MM.1S (cell line): ENCODE measurements at regions not wholly inside any gene's neighbourhood (a gene's known extent, or its start where the extent isn't known, plus 50 kb on each side); places are given as distances from the start of the nearest gene placed in this dataset.

ENCODE experiments used
- CTCF ChIP-seq: fragments of 300-600 bp; sonication (generic); IDR thresholded peaks from 2 replicates; pipeline ENCODE4 v1.5.1; 2016; ENCODE audit warnings: antibody characterized with exemption, low read length, mixed read lengths
- EZH2phosphoT487 ChIP-seq: fragments of 300-600 bp; sonication (generic); IDR thresholded peaks from 2 replicates; pipeline ENCODE4 v1.6.1; 2018; ENCODE audit warnings: antibody characterized with exemption, low read length

GRCh38 chr18:11511434-11512095 is 97.8 kb upstream of the SLC35G4 start:
- TF ChIP-seq CTCF, result no peak
- TF ChIP-seq EZH2phosphoT487, result no peak
